ENCODE measurements at regions not wholly inside any gene's neighbourhood (a gene's known extent, or its start where the extent isn't known, plus 50 kb on each side); places are given as distances from the start of the nearest gene placed in this dataset. TPM values are rescaled to one million over a fixed set of nuclear protein-coding genes. Genes with fewer than 3 reads are reported as not detected.

DNA sequence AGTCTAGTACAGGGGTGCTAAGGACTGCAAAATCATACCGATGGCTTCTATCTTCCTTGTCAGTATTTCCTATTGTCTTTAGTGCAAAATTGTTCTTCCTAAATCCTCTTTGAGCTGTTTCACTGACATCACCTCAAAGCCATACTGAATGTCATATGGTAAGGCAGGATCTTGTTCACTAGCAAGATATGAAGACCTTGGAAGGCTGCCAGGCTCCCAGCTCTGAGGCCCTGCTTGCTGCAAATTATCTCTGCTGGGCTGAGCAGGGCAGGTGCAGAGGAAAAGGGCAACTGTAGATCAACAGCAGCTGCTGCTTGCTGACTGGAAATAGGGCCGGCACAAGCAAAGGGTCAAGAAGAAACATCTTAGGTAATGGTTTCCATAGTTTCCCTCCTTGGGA, 58.2 kb downstream of the PMAIP1 start:
- DNase-seq (ENCODE audit: extremely low spot score in 2 of 2): no peak
- intact Hi-C loops (cut with DNase I): no loop called here
- Histone ChIP-seq H3K27ac (no peak overlapping the region), H3K27me3 (no peaks in the 10 kb centered on the region), H3K4me1 (no peaks in the 10 kb centered on the region), H3K4me3 (no peak overlapping the region), H3K36me3 (no peaks in the 10 kb centered on the region), H3K9me3 (no peaks in the 10 kb centered on the region)
- TF ChIP-seq, protein P1, sequence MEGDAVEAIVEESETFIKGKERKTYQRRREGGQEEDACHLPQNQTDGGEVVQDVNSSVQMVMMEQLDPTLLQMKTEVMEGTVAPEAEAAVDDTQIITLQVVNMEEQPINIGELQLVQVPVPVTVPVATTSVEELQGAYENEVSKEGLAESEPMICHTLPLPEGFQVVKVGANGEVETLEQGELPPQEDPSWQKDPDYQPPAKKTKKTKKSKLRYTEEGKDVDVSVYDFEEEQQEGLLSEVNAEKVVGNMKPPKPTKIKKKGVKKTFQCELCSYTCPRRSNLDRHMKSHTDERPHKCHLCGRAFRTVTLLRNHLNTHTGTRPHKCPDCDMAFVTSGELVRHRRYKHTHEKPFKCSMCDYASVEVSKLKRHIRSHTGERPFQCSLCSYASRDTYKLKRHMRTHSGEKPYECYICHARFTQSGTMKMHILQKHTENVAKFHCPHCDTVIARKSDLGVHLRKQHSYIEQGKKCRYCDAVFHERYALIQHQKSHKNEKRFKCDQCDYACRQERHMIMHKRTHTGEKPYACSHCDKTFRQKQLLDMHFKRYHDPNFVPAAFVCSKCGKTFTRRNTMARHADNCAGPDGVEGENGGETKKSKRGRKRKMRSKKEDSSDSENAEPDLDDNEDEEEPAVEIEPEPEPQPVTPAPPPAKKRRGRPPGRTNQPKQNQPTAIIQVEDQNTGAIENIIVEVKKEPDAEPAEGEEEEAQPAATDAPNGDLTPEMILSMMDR (IDR thresholded peaks at IDR 0.05): no peak
- no peak for TF ChIP-seq POLR2A (IDR thresholded peaks at IDR 0.05)
- TF ChIP-seq POLR2AphosphoS5 (IDR thresholded peaks at IDR 0.05; ENCODE audit: insufficient read depth in 1 of 2, low read depth in 1 of 2): no peak

DNA sequence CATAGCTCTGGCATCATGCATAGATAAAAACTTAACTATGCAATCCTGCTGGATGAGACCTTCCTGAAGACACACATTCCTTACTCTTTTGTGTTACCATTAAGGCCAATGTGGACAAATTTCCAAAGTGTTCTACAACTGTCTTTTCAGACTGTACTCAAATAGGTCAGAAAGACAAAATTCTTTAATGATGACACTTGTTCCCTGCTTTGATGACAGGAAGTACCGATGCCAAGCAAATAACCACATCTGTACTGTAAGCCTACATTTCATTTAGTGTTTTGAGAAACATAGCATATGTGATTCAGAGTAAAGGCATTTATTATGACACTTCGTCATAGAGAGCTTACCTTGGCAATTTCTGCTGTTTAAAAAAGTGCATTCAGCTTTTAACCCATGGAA, 55.0 kb downstream of the PMAIP1 start:
- no peaks in the 10 kb centered on the region for H3K4me1 ChIP-seq
- H3K4me3 ChIP-seq: no peak overlapping the region
- no peaks in the 10 kb centered on the region for H3K27me3 ChIP-seq
- no peaks in the 10 kb centered on the region for H3K36me3 ChIP-seq
- no peak for DNase-seq (ENCODE audit: extremely low spot score in 2 of 2)
- H3K27ac ChIP-seq: no peak overlapping the region
- no peaks in the 10 kb centered on the region for H3K9me3 ChIP-seq
- intact Hi-C loops (cut with DNase I): no loop called here
- TF ChIP-seq POLR2A (IDR thresholded peaks at IDR 0.05) (no peak), POLR2AphosphoS5 (IDR thresholded peaks at IDR 0.05; ENCODE audit: insufficient read depth in 1 of 2, low read depth in 1 of 2) (no peak)
- TF ChIP-seq, protein P1 (IDR thresholded peaks at IDR 0.05): no peak

DNA sequence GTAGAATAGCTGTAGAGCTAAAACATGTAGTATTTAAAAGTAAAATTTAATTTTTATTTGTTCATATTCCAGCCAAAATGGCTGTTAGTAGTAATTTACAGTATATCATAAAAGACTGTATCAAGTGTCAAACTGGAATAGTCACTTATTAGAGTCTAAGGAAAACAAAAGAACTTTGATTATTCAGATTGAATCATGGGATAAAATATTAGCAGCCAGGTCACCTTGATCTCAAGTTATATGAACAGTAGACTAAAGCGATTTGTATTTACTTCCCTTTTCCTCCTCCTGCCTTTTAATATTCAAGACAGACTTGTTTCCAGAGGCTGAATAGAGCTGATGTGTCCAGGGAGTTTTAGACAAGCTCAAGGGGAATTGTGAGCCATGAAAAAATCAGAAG, 54.4 kb downstream of the PMAIP1 start:
- H3K36me3 ChIP-seq: no peaks in the 10 kb centered on the region
- no peaks in the 10 kb centered on the region for H3K4me1 ChIP-seq
- H3K9me3 ChIP-seq: no peaks in the 10 kb centered on the region
- H3K27me3 ChIP-seq: no peaks in the 10 kb centered on the region
- TF ChIP-seq, protein P1 (IDR thresholded peaks at IDR 0.05): no peak
- TF ChIP-seq POLR2AphosphoS5 (IDR thresholded peaks at IDR 0.05; ENCODE audit: insufficient read depth in 1 of 2, low read depth in 1 of 2) (no peak), POLR2A (IDR thresholded peaks at IDR 0.05) (no peak)
- DNase-seq (ENCODE audit: extremely low spot score in 2 of 2): no peak
- no peak overlapping the region for H3K27ac ChIP-seq
- no peak overlapping the region for H3K4me3 ChIP-seq
- intact Hi-C loops (cut with DNase I): no loop called here

Small RNA genes lying in the stretch of these regions (small RNA-seq; reads per million reads assigned to genes)
- gene RN7SL342P: not detected
- not detected for gene RNU4-17P
- gene RNU6-567P: not detected

Measured in vagina (tissue), 2 donors.